ENCODE measurements at regions not wholly inside any gene's neighbourhood (a gene's known extent, or its start where the extent isn't known, plus 50 kb on each side); places are given as distances from the start of the nearest gene placed in this dataset.

DNA sequence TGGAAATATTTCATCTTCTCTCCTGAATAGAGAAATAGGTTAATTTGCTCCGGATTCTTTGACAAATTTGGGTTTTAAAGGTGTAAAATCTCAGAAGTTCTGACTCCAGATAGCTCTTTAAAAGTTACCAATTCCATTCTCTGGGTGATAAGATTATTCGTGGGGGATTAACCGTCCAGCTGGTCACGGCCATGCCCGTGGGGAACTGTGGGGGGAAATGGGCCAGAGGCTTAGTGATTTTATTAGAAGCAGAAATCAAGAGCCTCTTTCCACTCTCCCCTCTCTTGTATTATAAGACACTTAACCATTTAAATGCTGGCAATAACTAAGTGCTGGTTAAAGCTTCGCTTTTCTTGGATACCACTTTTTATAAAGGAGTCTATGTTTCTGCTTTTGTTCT is 376.4 kb upstream of the KAZN start:
- Histone ChIP-seq H3K9me3 (ENCODE audit: control insufficient read depth in 2 of 3, insufficient read depth in 1 of 3, low read length in 3 of 3) (no peaks in the 10 kb centered on the region), H3K9ac (ENCODE audit: low read length in 3 of 3) (no peak overlapping the region), H3K4me1 (ENCODE audit: control insufficient read depth in 2 of 3, insufficient read depth in 2 of 3, low read depth in 1 of 3, low read length in 3 of 3) (no peaks in the 10 kb centered on the region), H3K27ac (ENCODE audit: low read depth in 2 of 2, low read length in 2 of 2) (no peak overlapping the region), H3K36me3 (ENCODE audit: control insufficient read depth in 2 of 3, insufficient read depth in 3 of 3, low read length in 3 of 3) (no peaks in the 10 kb centered on the region), H3K4me3 (ENCODE audit: low read length in 3 of 3) (no peak overlapping the region), H3K27me3 (ENCODE audit: control insufficient read depth, insufficient read depth, low read length) (no peaks in the 10 kb centered on the region)
- TF ChIP-seq, protein P1, sequence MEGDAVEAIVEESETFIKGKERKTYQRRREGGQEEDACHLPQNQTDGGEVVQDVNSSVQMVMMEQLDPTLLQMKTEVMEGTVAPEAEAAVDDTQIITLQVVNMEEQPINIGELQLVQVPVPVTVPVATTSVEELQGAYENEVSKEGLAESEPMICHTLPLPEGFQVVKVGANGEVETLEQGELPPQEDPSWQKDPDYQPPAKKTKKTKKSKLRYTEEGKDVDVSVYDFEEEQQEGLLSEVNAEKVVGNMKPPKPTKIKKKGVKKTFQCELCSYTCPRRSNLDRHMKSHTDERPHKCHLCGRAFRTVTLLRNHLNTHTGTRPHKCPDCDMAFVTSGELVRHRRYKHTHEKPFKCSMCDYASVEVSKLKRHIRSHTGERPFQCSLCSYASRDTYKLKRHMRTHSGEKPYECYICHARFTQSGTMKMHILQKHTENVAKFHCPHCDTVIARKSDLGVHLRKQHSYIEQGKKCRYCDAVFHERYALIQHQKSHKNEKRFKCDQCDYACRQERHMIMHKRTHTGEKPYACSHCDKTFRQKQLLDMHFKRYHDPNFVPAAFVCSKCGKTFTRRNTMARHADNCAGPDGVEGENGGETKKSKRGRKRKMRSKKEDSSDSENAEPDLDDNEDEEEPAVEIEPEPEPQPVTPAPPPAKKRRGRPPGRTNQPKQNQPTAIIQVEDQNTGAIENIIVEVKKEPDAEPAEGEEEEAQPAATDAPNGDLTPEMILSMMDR (IDR thresholded peaks at IDR 0.05; ENCODE audit: borderline replicate concordance, extremely low read depth, insufficient read depth) = no peak
- DNase-seq (no peak), FAIRE-seq (no peak)
- intact Hi-C loops (cut with DNase I) = no loop called here

DNA sequence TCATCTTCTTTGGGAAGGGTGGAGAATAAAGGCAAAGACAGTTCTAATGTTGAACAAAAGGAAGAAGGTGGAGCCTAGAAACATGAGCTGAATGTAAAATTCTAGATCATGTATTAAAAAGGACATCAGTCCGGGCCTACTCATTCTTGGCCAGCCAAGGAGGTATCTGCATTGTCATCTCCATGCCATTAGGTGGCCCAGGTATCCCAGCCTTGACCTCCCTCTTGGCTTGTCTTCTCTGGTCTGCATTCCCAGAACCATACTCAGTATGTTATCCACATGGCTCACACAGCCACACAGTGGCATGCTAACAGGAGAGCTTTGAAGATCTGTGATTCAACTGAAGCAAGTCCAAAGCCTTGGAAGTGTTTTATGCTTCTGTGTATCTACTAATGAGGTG is 369.8 kb upstream of the KAZN start:
- intact Hi-C loops (cut with DNase I) = no loop called here
- no peaks in the 10 kb centered on the region for H3K27me3 ChIP-seq (ENCODE audit: control insufficient read depth, insufficient read depth, low read length)
- H3K9me3 ChIP-seq (ENCODE audit: control insufficient read depth in 2 of 3, insufficient read depth in 1 of 3, low read length in 3 of 3) = peaks cover 0 to 2% (median 0%) of the 10 kb centered on the region in 3 donors
- H3K27ac ChIP-seq (ENCODE audit: low read depth in 2 of 2, low read length in 2 of 2) = no peak overlapping the region
- DNase-seq (no peak), FAIRE-seq (no peak)
- H3K4me1 ChIP-seq (ENCODE audit: control insufficient read depth in 2 of 3, insufficient read depth in 2 of 3, low read depth in 1 of 3, low read length in 3 of 3) = no peaks in the 10 kb centered on the region
- TF ChIP-seq, protein P1 (IDR thresholded peaks at IDR 0.05; ENCODE audit: borderline replicate concordance, extremely low read depth, insufficient read depth) = no peak
- H3K9ac ChIP-seq (ENCODE audit: low read length in 3 of 3) = no peak overlapping the region
- H3K36me3 ChIP-seq (ENCODE audit: control insufficient read depth in 2 of 3, insufficient read depth in 3 of 3, low read length in 3 of 3) = no peaks in the 10 kb centered on the region
- no peak overlapping the region for H3K4me3 ChIP-seq (ENCODE audit: low read length in 3 of 3)

DNA sequence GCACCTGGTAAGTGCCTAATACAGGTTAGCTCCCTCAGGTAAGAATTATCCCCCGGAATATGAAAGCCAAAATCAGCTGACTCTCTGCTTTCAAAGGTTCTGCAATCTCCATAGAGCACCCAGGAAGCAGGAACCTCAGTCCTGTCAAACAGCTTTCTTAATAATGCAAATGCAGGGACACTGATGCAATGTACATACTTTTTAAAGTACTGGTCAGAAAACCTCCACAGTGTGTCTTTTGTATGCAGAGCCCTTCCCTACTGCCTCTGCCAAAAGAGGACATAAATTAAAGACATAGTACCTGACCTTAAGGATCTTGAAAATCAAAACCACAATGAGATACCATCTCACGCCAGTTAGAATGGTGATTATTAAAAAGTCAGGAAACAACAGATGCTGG is 365.0 kb upstream of the KAZN start:
- Histone ChIP-seq H3K9me3 (ENCODE audit: control insufficient read depth in 2 of 3, insufficient read depth in 1 of 3, low read length in 3 of 3) (peaks cover 0 to 2% (median 0%) of the 10 kb centered on the region in 3 donors), H3K27me3 (ENCODE audit: control insufficient read depth, insufficient read depth, low read length) (no peaks in the 10 kb centered on the region), H3K36me3 (ENCODE audit: control insufficient read depth in 2 of 3, insufficient read depth in 3 of 3, low read length in 3 of 3) (no peaks in the 10 kb centered on the region), H3K27ac (ENCODE audit: low read depth in 2 of 2, low read length in 2 of 2) (no peak overlapping the region), H3K4me3 (ENCODE audit: low read length in 3 of 3) (no peak overlapping the region), H3K4me1 (ENCODE audit: control insufficient read depth in 2 of 3, insufficient read depth in 2 of 3, low read depth in 1 of 3, low read length in 3 of 3) (no peaks in the 10 kb centered on the region), H3K9ac (ENCODE audit: low read length in 3 of 3) (no peak overlapping the region)
- intact Hi-C loops (cut with DNase I) = no loop called here
- DNase-seq (no peak), FAIRE-seq (no peak)
- TF ChIP-seq, protein P1 (IDR thresholded peaks at IDR 0.05; ENCODE audit: borderline replicate concordance, extremely low read depth, insufficient read depth) = no peak

DNA sequence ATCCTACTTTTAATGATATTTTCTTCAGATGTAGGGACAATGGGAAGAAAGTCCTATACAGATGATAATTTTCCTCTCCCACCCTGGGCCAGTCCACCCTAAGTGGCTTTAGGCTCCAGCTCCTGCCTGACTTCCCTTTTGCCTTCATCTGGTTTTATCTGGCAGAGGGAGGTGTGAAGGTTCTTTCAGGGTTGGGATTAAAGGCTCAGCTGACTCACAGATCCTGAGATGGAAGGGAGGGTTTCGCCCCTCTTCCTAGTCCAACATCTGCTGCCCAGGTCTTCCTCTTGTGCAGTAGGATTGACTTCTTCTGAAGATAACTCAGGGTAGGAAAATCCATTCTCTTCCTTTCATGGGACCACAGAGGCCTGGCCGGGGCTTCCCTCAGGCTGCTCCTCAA is 362.4 kb upstream of the KAZN start:
- FAIRE-seq = no peak

More for the DNA sequence above, 362.4 kb upstream of the KAZN start:
- Histone ChIP-seq H3K27ac (ENCODE audit: low read depth in 2 of 2, low read length in 2 of 2) (no peak overlapping the region), H3K4me1 (ENCODE audit: control insufficient read depth in 2 of 3, insufficient read depth in 2 of 3, low read depth in 1 of 3, low read length in 3 of 3) (no peaks in the 10 kb centered on the region), H3K9me3 (ENCODE audit: control insufficient read depth in 2 of 3, insufficient read depth in 1 of 3, low read length in 3 of 3) (peaks cover 0 to 2% (median 0%) of the 10 kb centered on the region in 3 donors), H3K27me3 (ENCODE audit: control insufficient read depth, insufficient read depth, low read length) (no peaks in the 10 kb centered on the region), H3K9ac (ENCODE audit: low read length in 3 of 3) (no peak overlapping the region), H3K4me3 (ENCODE audit: low read length in 3 of 3) (no peak overlapping the region), H3K36me3 (ENCODE audit: control insufficient read depth in 2 of 3, insufficient read depth in 3 of 3, low read length in 3 of 3) (no peaks in the 10 kb centered on the region)
- DNase-seq = no peak
- intact Hi-C loops (cut with DNase I) = no loop called here
- TF ChIP-seq, protein P1 (IDR thresholded peaks at IDR 0.05; ENCODE audit: borderline replicate concordance, extremely low read depth, insufficient read depth) = no peak
